Left kidney (tissue), 1 donor: ENCODE measurements at regions not wholly inside any gene's neighbourhood (a gene's known extent, or its start where the extent isn't known, plus 50 kb on each side); places are given as distances from the start of the nearest gene placed in this dataset.
A peak's percentile ranks its signal among the peaks of the same experiment; 100 is the strongest.

Source experiments
- DNase-seq: peaks from one replicate; pipeline ENCODE4 v3.0.0-alpha.2; 2013

DNA sequence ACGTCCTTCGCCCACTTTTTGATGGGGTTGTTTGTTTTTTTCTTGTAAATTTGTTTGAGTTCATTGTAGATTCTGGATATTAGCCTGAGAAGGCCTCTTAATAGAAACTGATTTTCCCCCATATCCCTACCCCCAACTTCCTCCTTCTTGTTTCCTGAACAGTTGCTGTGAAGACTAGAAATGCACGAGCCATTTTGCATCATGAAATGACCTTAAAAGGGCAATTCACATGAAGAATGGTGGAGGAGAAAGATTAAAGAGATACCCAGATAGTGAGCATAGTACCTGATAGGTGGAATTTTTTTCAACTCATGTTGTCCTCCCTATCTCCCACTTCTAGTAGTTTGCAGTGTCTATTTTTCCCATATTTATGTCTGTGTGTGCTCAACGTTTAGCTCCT is 55.2 kb upstream of the KCNH8 start:
- no peak for DNase-seq

- DNase-seq, result no peak
These were observed 70.9 kb upstream of the KCNH8 start for GRCh38 chr3:19077388-19077787.

DNA sequence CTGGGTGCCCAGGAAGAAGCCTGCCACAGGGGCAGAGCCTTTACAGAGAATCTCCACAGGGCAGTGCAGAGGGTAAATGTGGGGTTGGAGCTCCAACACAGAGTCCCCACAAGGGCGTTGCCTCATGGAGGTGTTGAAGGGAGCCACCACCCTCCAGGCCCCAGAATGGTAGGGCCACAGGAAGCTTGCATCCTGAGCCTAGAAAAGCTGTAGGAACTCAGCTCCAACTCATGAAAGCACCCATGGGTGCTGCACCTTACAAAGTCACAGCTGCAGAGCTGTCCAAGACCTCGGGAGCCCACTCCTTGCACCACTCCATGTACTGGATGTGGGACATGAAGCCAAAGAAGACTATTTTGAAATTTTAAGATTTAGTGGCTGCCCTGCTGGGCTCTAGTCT is 73.3 kb upstream of the KCNH8 start:
- no peak for DNase-seq

DNA sequence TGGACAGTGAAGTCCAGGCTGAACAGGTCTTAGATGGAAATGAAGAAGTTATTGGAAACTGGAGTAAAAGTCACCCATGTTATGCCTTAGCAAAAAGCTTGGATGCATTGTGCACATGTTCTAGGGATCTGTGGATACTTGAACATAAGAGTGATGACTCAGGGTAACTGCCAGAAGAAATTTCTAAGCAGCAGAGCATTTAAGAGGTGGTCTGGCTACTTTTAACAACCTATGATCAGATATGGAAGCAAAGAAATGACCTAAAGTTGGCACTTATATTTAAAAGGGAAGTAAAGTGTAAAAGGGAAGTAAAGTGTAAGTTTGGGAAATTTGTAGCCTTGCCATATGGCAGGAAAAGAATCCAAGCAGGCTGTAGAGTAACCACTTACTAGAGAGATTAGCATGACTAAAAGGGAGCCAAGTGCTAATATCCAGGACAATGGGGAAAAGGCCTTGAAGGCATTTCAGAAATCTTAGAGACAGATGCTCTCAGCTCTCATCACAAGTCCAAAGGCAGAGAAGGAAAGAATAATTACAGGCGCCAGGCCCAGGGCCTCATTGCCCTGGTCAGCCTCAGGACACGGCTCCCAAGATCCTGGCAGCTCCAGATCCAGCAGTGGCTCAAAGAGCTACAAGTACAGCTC is 73.9 kb upstream of the KCNH8 start:
- DNase-seq, result no peak

- no peak for DNase-seq
These were observed 74.8 kb upstream of the KCNH8 start for GRCh38 chr3:19073341-19074105.

DNA sequence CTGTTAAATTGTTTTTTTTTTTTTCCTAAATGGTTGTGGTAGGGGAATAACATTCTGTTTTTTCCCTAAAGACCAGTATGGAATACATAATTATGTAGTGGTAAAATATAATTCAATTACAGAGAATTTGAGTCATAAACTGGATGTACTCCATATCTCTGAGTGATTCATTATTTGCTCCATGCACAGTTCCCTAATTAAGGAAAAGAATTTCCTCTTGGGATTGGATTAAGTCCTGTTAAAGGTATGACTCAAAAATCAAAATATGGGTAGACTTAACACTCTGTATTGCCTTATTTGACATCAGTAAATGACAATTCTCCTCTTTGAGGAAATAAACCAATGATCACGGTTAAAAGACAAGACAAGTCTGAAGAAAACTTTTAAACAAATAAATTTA is 78.0 kb upstream of the KCNH8 start:
- no peak for DNase-seq

DNA sequence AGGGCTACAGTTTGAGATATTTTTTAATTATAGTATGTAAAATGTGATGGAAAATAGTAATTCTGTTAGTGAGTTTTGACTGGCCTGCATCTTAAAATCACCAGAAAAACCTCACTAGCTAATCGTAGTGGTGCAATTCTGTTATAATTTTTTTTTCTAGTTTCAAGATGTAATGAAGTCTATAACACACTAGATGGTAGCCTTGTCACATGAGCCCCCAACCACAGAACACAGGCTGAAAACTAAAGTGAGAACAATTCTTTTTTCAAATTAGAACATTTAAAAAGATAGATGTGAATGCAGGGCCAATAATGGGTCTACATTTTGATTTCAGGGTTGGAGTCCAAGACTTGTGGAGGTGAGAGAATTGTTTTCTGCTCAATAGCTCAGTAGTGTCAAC is 83.3 kb upstream of the KCNH8 start:
- DNase-seq, result peak; percentile 5

DNA sequence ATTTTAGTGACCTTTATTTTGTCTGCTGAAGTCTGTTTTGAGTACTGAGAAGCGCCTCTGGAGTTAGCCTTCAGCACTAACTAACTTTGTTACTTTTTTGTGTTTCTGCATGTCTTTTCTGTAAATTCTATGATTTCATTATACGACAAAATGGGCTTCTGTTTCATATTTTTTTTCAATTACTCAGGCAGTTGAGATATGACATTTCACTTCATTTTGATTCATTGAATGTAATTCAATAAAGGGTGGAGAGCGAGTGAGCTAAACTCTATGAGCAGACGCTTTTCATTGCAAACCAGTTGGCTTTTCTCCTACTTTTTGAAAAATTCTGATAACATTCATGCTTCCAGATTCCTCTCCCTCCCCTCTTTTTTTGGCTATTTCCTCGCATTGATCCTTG is 84.4 kb upstream of the KCNH8 start:
- no peak for DNase-seq

DNA sequence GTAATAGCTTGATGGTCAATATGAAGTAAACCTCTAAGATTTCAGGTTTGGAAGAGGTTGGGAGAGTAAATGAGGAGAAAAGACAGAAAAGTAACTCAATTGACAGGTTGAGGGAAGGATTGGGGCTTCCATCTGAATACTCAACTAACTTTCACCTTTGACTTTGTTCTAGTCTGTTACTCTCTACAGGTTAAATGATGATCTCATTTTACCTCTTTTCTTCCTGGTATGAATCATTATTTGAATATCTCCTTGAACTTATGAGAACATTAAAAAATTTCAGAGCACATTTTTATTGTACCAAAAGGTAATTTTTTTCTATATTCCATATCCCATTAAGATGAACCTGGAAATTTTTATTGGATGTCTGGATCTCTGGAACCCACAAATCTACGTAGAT is 87.9 kb upstream of the KCNH8 start:
- no peak for DNase-seq

- no peak for DNase-seq
These were observed 95.4 kb upstream of the KCNH8 start for GRCh38 chr3:19052874-19053273.

DNA sequence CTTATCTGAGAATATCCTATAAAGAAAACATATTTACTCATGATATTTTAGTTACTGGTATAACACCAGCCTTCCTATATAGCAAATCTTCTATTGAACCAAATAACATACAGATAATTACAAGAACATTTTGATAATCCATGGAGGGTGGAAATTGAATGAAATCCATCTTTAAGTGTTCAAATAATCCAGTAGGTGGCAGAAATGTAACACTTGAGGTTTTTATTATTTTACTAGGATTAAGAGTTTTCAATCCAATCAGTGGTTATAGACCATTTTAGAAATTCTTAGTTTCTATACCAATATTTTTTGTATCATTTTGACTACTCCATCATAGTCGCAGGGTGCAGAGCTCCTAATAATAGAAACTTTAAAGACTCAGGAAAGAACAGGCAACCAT is 101.9 kb upstream of the KCNH8 start:
- no peak for DNase-seq

- no peak for DNase-seq
These were observed 117.8 kb upstream of the KCNH8 start for GRCh38 chr3:19030522-19030839.

DNA sequence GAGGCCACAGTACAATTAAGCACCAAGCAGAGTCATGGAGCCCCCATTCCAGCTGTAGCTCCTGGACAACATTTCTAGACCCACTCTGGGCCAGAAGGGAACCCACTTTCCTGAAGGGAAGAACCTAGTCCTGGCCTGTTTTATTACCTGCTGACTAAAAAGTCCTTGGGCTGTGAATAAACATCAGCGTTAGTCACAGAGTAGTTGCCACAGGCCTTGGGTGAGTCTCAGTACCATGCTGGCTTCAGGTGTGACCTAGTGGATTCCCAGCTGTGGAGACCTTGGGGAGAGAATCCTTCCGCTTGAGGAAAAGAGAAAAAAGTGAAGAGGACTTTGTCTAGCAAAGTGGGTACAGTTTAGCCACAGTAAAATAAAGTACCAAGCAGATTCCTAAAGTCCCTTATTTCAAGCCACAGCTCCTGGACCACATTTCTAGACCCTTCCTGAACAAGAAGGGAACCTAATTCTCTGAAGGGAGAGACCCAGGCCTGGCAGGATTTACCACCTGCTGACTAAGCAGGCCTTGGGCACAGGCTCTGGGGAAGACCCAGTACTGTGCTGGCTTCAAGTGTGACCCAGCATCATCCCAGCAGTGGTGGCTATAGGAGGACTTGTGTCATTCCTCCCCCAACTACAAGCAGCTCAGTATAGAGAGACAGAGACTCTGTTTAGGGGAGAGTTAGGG is 118.3 kb upstream of the KCNH8 start:
- no peak for DNase-seq

GRCh38 chr3:19025441-19025840 is 122.9 kb upstream of the KCNH8 start:
- DNase-seq, result no peak

DNA sequence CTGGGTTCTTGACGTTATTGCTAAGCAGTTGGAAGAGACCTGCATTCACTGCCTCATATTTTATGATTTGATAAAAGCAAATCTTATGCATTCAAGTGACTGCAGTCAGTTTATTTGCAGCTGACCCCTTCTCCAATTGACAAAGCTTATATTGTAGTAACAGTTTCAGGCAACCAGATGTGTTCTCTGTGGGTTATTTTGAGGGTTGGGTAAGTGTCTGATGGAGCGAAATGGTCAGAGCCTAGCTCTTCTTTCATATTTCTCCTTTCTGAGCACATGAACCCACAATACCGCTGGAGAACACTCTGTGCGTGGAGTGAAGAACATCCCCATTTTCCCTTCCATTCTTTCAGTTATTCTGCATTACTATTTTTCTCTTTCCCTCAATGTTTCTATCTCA is 125.8 kb upstream of the KCNH8 start:
- DNase-seq, result no peak

- DNase-seq, result no peak
These were observed 131.5 kb upstream of the KCNH8 start for GRCh38 chr3:19016851-19017250.

GRCh38 chr3:19013879-19014278 is 134.4 kb upstream of the KCNH8 start:
- DNase-seq, result no peak

DNA sequence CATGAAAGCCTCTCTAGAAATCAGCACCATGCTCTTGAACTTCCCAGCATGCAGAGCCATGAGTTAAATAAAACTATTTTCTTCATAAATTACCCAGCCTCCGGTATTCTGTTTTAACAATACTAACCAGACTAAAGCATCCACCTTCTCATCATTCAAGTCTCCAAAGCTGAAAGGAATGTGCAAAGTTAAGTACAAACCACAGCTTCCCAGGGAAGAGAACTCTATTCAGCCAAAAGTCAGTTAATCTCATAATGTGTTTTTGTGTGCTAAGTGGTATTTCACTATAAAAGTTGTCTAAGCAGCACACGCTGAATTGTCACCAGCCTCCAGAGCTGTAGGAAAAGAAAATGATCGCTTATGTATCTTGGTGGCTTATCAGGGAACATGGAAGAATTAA is 135.5 kb upstream of the KCNH8 start:
- no peak for DNase-seq

- no peak for DNase-seq
These were observed 145.7 kb upstream of the KCNH8 start for GRCh38 chr3:19002606-19003005.

DNA sequence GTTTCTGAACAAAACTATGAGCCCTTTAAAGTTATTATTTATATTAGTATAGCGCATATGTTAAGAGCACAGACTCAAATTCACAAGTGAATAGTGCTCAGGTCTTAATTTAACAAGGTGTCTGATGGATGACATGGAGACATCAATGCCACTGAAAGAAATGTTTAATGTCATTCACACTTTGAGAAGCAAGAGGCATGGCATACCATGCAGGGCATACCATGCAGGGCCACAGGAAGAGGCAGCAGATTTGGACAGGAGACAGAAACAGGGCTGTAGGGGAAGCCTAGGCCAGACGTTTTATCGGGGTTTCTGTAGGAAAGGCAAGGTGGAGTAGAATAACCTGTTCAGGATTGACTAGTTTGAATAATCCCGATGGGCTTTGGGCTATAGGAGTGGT is 150.2 kb upstream of the KCNH8 start:
- no peak for DNase-seq

DNA sequence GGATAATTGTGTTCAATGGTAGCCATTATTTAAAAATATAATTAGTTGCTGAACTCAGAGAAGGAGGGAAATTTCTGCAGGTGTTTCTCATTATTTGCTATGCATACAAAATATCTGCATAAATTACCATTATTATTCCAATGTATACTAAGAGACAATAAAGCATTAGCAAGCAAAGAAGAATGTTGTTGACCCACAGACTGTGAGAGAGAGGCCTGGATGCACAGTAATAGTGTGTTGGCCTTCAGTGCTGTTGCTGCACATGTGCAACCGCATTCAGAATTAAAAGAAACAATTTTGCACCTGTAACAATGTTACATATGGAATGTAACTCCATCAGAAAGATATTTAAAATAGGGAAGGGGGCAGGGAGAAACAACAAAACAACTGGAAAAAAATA is 155.6 kb upstream of the KCNH8 start:
- DNase-seq, result no peak

DNA sequence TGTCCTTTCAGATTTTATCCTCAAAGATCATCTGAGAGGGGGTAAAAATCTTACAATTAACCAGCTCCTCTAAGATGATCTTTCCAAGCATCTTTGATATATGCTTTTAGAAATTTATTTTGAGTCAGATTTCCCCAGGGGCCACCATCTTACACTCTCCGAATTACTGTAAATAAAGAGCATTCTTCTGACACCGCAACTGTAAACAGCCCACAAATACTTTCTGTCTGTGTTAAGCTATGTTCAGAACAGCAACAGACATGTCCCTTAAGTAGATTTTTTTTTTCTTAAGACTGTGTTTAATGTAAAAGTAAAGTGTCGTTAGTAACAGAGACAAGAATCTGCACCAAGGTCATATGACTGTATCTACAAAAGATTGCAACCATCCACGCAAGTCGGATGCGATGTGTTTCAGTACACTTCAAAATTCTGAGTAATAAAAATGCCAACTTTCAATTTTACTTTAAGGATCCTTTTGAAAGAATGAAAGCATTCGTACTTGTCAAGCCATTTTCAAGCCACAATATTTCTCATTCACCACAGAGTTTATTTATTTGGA is 159.0 kb upstream of the KCNH8 start:
- no peak for DNase-seq

GRCh38 chr3:18988614-18989229 is 159.6 kb upstream of the KCNH8 start:
- peak; percentile 41 for DNase-seq
